ENCODE measurements at regions not wholly inside any gene's neighbourhood (a gene's known extent, or its start where the extent isn't known, plus 50 kb on each side); places are given as distances from the start of the nearest gene placed in this dataset.
"Not testable (repeated sequence)": the region's sequence is repeated elsewhere in the genome, so short reads cannot be mapped to it uniquely, and the experiment has no call there.

DNA sequence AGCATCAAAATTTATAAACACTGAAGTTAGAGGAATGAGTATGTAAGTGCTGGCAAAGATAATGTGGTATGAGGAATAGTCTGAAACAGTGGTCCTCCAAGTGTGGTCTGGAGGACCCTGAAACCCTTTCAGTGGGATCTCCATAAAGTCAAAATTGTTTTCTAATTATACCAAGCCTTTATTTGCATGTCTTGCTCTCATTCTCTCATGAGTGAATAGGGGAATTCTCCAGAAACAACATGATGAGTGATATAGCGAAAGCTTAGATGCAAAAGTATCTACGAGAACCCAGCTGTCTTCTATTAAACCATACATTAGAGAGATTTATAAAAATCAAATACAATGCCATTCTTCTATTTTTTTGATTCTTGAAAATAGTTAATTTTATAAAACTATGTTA, 145.0 kb upstream of the RAG2 start:
- Histone ChIP-seq H3K27me3 (peaks cover 55% of the 10 kb centered on the region), H3K4me3 (ENCODE audit: low read depth in 1 of 2, low read length in 1 of 2) (no peak overlapping the region)

DNA sequence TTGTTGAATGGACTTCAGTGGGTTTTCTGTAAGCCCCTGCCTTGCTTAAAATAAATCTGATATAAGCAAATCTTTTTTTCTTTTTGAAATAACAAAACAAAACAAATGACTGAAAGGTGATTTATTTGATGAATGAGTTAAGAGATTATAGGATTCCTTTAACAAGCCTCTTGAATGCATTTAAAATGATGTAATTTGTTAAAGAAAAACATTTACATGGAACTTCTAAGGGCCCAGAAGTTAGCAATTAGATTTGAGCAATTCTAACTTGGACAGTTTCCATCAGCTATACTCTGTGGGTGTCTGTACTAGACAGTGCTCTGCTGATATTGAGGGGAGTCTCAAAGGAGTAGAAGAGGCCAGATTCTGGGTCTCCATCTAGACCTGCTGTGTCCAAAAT, 143.5 kb upstream of the RAG2 start:
- H3K27me3 ChIP-seq, result peaks cover 67% of the 10 kb centered on the region
- H3K36me3 ChIP-seq, result no peaks in the 10 kb centered on the region
- H3K27ac ChIP-seq, result no peak overlapping the region
- TF ChIP-seq CTCF (IDR thresholded peaks at IDR 0.05), result no peak
- H3K9me3 ChIP-seq, result no peaks in the 10 kb centered on the region
- no peaks in the 10 kb centered on the region for H3K4me1 ChIP-seq (ENCODE audit: control insufficient read depth in 1 of 2, insufficient read depth in 1 of 2, low read depth in 1 of 2, low read length in 1 of 2)
- H3K4me3 ChIP-seq (ENCODE audit: low read depth in 1 of 2, low read length in 1 of 2), result no peak overlapping the region

More for the DNA sequence above, 145.0 kb upstream of the RAG2 start:
- no peak for TF ChIP-seq CTCF (IDR thresholded peaks at IDR 0.05)
- Histone ChIP-seq H3K27ac (no peak overlapping the region), H3K4me1 (ENCODE audit: control insufficient read depth in 1 of 2, insufficient read depth in 1 of 2, low read depth in 1 of 2, low read length in 1 of 2) (no peaks in the 10 kb centered on the region), H3K9me3 (no peaks in the 10 kb centered on the region), H3K36me3 (no peaks in the 10 kb centered on the region)

DNA sequence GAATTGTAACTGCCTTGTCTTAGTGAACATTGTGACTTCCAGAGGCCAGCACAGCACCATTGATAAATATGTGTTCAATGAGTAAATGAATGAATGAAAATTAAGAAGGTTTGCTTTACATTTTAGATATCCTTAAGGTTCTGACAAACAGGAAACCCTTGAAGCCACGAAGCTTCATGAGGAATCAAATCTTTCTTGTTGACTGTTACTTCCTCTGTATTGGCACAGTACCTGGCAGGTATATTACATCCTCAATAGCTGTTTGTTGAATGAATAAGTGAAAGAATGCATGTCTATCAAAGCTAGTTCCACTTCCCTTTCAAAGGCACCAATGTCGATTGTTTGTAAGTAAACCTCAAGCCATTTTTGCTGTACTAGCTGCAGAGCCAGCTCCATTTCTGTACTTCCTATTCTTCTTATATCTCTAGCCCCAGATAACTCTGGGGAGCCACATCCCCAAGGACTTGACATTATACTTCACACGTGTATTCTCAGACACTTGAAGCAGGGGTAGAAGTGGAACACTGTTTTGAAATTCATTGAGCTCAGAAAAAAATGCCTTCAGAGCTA, 140.3 kb upstream of the RAG2 start:
- H3K4me1 ChIP-seq (ENCODE audit: control insufficient read depth in 1 of 2, insufficient read depth in 1 of 2, low read depth in 1 of 2, low read length in 1 of 2), result no peaks in the 10 kb centered on the region

DNA sequence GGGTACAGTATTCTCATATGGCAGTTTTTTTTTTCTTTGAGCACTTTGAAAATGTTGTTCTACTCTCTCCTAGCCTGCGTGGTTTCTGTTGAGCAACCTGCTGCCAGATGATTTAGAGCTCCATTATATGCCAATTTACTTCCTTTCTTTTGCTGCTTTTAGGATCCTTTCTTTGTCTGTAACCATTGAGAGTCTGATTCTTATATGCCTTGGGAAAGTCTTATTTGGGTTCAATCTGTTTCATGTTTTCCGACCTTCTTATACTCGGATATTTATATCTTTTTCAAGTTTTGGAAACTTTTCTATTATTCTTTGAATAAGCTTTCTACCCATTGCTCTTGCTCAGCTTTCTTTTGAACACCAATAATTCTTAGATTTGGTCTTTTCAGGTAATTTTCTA, 138.1 kb upstream of the RAG2 start:
- Histone ChIP-seq H3K4me1 (ENCODE audit: control insufficient read depth in 1 of 2, insufficient read depth in 1 of 2, low read depth in 1 of 2, low read length in 1 of 2) (no peaks in the 10 kb centered on the region), H3K36me3 (no peaks in the 10 kb centered on the region), H3K9me3 (no peaks in the 10 kb centered on the region), H3K4me3 (ENCODE audit: low read depth in 1 of 2, low read length in 1 of 2) (no peak overlapping the region), H3K27me3 (peaks cover 42% of the 10 kb centered on the region), H3K27ac (no peak overlapping the region)
- TF ChIP-seq CTCF (IDR thresholded peaks at IDR 0.05), result no peak

More for the DNA sequence above, 140.3 kb upstream of the RAG2 start:
- no peak overlapping the region for H3K27ac ChIP-seq
- H3K36me3 ChIP-seq, result no peaks in the 10 kb centered on the region
- H3K4me3 ChIP-seq (ENCODE audit: low read depth in 1 of 2, low read length in 1 of 2), result no peak overlapping the region
- TF ChIP-seq CTCF (IDR thresholded peaks at IDR 0.05), result no peak
- H3K9me3 ChIP-seq, result no peaks in the 10 kb centered on the region
- H3K27me3 ChIP-seq, result peaks cover 53% of the 10 kb centered on the region

- H3K27ac ChIP-seq; H3K4me3 ChIP-seq (ENCODE audit: low read depth in 1 of 2, low read length in 1 of 2); H3K36me3 ChIP-seq; H3K9me3 ChIP-seq; H3K4me1 ChIP-seq (ENCODE audit: control insufficient read depth in 1 of 2, insufficient read depth in 1 of 2, low read depth in 1 of 2, low read length in 1 of 2): not testable (repeated sequence)
- H3K27me3 ChIP-seq, result peaks cover 41% of the 10 kb centered on the region
These were observed 135.7 kb upstream of the RAG2 start for GRCh38 chr11:36733721-36734120.

DNA sequence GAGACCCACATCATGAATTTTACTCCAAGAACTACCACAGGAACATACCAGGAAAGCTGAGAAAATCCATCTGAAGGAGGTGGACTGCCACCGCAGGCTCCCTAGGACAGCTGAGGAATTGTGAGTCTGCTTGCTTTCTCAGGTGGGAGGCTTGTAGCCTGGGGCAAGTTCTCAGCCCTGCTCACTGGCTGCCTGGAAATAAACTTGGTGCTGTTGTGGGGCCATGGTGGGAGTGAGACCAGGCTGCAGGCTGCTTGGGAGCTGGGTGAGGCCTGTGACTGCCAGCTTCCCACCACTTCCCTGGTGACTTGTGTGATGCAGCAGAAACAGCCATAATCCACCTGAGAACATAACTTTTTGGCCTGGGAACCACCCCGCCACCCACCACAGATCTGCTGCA, 132.7 kb upstream of the RAG2 start:
- H3K36me3 ChIP-seq, result no peaks in the 10 kb centered on the region
- no peaks in the 10 kb centered on the region for H3K9me3 ChIP-seq
- no peak overlapping the region for H3K4me3 ChIP-seq (ENCODE audit: low read depth in 1 of 2, low read length in 1 of 2)
- H3K4me1 ChIP-seq (ENCODE audit: control insufficient read depth in 1 of 2, insufficient read depth in 1 of 2, low read depth in 1 of 2, low read length in 1 of 2), result no peaks in the 10 kb centered on the region
- no peak overlapping the region for H3K27ac ChIP-seq
- TF ChIP-seq CTCF (IDR thresholded peaks at IDR 0.05), result no peak
- H3K27me3 ChIP-seq, result peaks cover 50% of the 10 kb centered on the region

All from neutrophil (primary cell).